NB4 (cell line): ENCODE measurements at regions not wholly inside any gene's neighbourhood (a gene's known extent, or its start where the extent isn't known, plus 50 kb on each side); places are given as distances from the start of the nearest gene placed in this dataset.

ENCODE experiments used
- CTCF ChIP-seq: IDR thresholded peaks from one replicate; pipeline ENCODE4 v1.5.1; 2012; ENCODE audit warnings: low read depth, low read length
- MAX ChIP-seq: IDR thresholded peaks from 2 replicates; pipeline ENCODE4 v1.6.1; 2011; ENCODE audit warnings: low read depth, low read length
- POLR2A ChIP-seq: IDR thresholded peaks from 2 replicates; pipeline ENCODE4 v1.6.1; 2011; ENCODE audit warnings: mild to moderate bottlenecking; ENCODE audit not compliant: insufficient read length; ENCODE audit errors: extremely low read depth

- TF ChIP-seq POLR2A, result no peak
- no peak for TF ChIP-seq CTCF
- no peak for TF ChIP-seq MAX
Measured at GRCh38 chr12:3988519-3989217, 115.5 kb upstream of the PARP11 start.
